GM23338 (cell line): ENCODE measurements at regions not wholly inside any gene's neighbourhood (a gene's known extent, or its start where the extent isn't known, plus 50 kb on each side); places are given as distances from the start of the nearest gene placed in this dataset.

ENCODE experiments used
- ATAC-seq: fragments of 200-7000 bp; cut with Tn5 transposase; 3 replicates; pipeline ENCODE4 v1.9.1; 2020
- DNase-seq: peaks from one replicate; pipeline ENCODE4 v3.0.0-alpha.2; 2015; ENCODE audit warnings: low spot score
- H2AFZ ChIP-seq: fragments of 200-600 bp; sonication (generic); 2 replicates; pipeline ENCODE4 v1.8.0; 2016; ENCODE audit warnings: antibody characterized with exemption, mild to moderate bottlenecking, moderate library complexity
- H3F3A ChIP-seq: fragments of 200-600 bp; sonication (generic); replicated peaks from 2 replicates; pipeline ENCODE4 v1.8.0; 2017; ENCODE audit warnings: antibody characterized with exemption, mixed run types, low read depth
- H3K27ac ChIP-seq: fragments of 200-600 bp; sonication (generic); 2 replicates; pipeline ENCODE4 v1.6.1; 2016; ENCODE audit warnings: low read depth
- H3K27me3 ChIP-seq: fragments of 200-600 bp; sonication (generic); 2 replicates; pipeline ENCODE4 v1.8.0; 2016; ENCODE audit warnings: mild to moderate bottlenecking, mixed run types, moderate library complexity; ENCODE audit not compliant: insufficient read depth
- H3K36me3 ChIP-seq: fragments of 200-600 bp; sonication (generic); 2 replicates; pipeline ENCODE4 v1.8.0; 2016; ENCODE audit warnings: mild to moderate bottlenecking; ENCODE audit not compliant: insufficient read depth
- H3K4me1 ChIP-seq: fragments of 200-600 bp; sonication (generic); 2 replicates; pipeline ENCODE4 v1.8.0; 2016; ENCODE audit warnings: mild to moderate bottlenecking, moderate library complexity; ENCODE audit not compliant: insufficient read depth
- H3K4me2 ChIP-seq: fragments of 200-600 bp; sonication (generic); 2 replicates; pipeline ENCODE4 v1.7.1; 2017; ENCODE audit warnings: mixed run types
- H3K4me3 ChIP-seq: fragments of 200-600 bp; sonication (generic); 2 replicates; pipeline ENCODE4 v1.6.1; 2016; ENCODE audit warnings: mixed run types
- H3K79me2 ChIP-seq: fragments of 200-600 bp; sonication (generic); replicated peaks from 2 replicates; pipeline ENCODE4 v1.8.0; 2017; ENCODE audit warnings: mild to moderate bottlenecking; ENCODE audit not compliant: insufficient read depth
- H3K9me2 ChIP-seq: fragments of 200-600 bp; sonication (generic); 2 replicates; pipeline ENCODE4 v1.8.0; 2017; ENCODE audit not compliant: insufficient read depth
- H4K20me1 ChIP-seq: fragments of 200-600 bp; sonication (generic); replicated peaks from 2 replicates; pipeline ENCODE4 v1.8.0; 2017; ENCODE audit warnings: mild to moderate bottlenecking; ENCODE audit not compliant: insufficient read depth
- H3K27ac Mint-ChIP-seq: 2 replicates; pipeline ENCODE4 v1.8.0; 2020; ENCODE audit warnings: inconsistent platforms, mild to moderate bottlenecking, moderate library complexity, mixed read lengths
- H3K27me3 Mint-ChIP-seq: 3 replicates; pipeline ENCODE4 v1.8.0; 2022; ENCODE audit warnings: low read depth, mild to moderate bottlenecking, moderate library complexity, mixed read lengths, inconsistent platforms; ENCODE audit not compliant: insufficient read depth, poor library complexity
- H3K36me3 Mint-ChIP-seq: 3 replicates; pipeline ENCODE4 v1.8.0; 2021; ENCODE audit warnings: low read depth, mild to moderate bottlenecking, inconsistent platforms, moderate library complexity, mixed read lengths
- H3K4me1 Mint-ChIP-seq: 3 replicates; pipeline ENCODE4 v1.8.0; 2020; ENCODE audit warnings: mild to moderate bottlenecking, inconsistent platforms, mixed read lengths
- H3K4me3 Mint-ChIP-seq: 3 replicates; pipeline ENCODE4 v1.8.0; 2021; ENCODE audit warnings: moderate library complexity, mild to moderate bottlenecking, inconsistent platforms, mixed read lengths
- H3K9me3 Mint-ChIP-seq: 3 replicates; pipeline ENCODE4 v1.8.0; 2020; ENCODE audit warnings: moderate library complexity, mild to moderate bottlenecking, inconsistent platforms, mixed read lengths
- CREB1 ChIP-seq: fragments of 250-450 bp; sonication (Bioruptor Pico); IDR thresholded peaks from 2 replicates; pipeline ENCODE4 v1.5.0; 2020; ENCODE audit warnings: low read depth, mild to moderate bottlenecking, moderate library complexity
- ETS1 ChIP-seq: IDR thresholded peaks from 2 replicates; pipeline ENCODE4 v1.6.1; 2016; ENCODE audit warnings: antibody characterized with exemption
- EZH2 ChIP-seq: fragments of 200-600 bp; sonication (generic); IDR thresholded peaks from one replicate; pipeline ENCODE4 v1.8.0; 2017; ENCODE audit warnings: antibody characterized with exemption, mild to moderate bottlenecking, low read depth; ENCODE audit not compliant: unreplicated experiment
- EZH2phosphoT487 ChIP-seq: fragments of 200-600 bp; sonication (generic); IDR thresholded peaks from one replicate; pipeline ENCODE4 v1.8.1; 2018; ENCODE audit warnings: antibody characterized with exemption; ENCODE audit not compliant: unreplicated experiment
- JUNB ChIP-seq: IDR thresholded peaks from one replicate; pipeline ENCODE4 v1.6.1; 2016; ENCODE audit warnings: antibody characterized with exemption; ENCODE audit not compliant: unreplicated experiment
- NANOG ChIP-seq: IDR thresholded peaks from 2 replicates; pipeline ENCODE4 v1.6.1; 2016; ENCODE audit warnings: antibody characterized with exemption, borderline replicate concordance
- POLR2AphosphoS5 ChIP-seq: IDR thresholded peaks from 2 replicates; pipeline ENCODE4 v1.6.1; 2016; ENCODE audit warnings: antibody characterized with exemption, low read depth
- REST ChIP-seq: IDR thresholded peaks from one replicate; pipeline ENCODE4 v1.6.1; 2018; ENCODE audit warnings: antibody characterized with exemption; ENCODE audit not compliant: unreplicated experiment
- STAT1 ChIP-seq: IDR thresholded peaks from one replicate; pipeline ENCODE4 v1.6.1; 2016; ENCODE audit warnings: antibody characterized with exemption; ENCODE audit not compliant: unreplicated experiment
- ZNF114 ChIP-seq: fragments of 250-450 bp; sonication (Bioruptor Pico); IDR thresholded peaks from 2 replicates; pipeline ENCODE4 v1.5.0; 2020; ENCODE audit warnings: mild to moderate bottlenecking, moderate library complexity
- ZNF331 ChIP-seq: fragments of 250-450 bp; sonication (Bioruptor Pico); IDR thresholded peaks from 2 replicates; pipeline ENCODE4 v1.5.0; 2020; ENCODE audit warnings: low read depth, mild to moderate bottlenecking, moderate library complexity
- ZNF462 ChIP-seq: fragments of 250-450 bp; sonication (Bioruptor Pico); IDR thresholded peaks from 2 replicates; pipeline ENCODE4 v1.5.0; 2020; ENCODE audit warnings: mild to moderate bottlenecking, moderate library complexity
- TF ChIP-seq, protein P1 (sequence below), 2 experiments: fragments of 200-600 bp in 1 of 2; sonication (generic) in 1 of 2; conservative IDR thresholded peaks; 2 replicates each; pipeline versions ENCODE4 v1.5.1 to v1.6.1; 2016 to 2017; ENCODE audit warnings: antibody characterized with exemption in 2 of 2, low read depth in 2 of 2, mild to moderate bottlenecking in 2 of 2, moderate library complexity in 1 of 2

GRCh38 chr5:104650313-104651055 lies 1087.9 kb upstream of the NUDT12 start:
- Mint-ChIP-seq H3K36me3 (no peaks in the 10 kb centered on the region), H3K27me3 (peaks cover 26% of the 10 kb centered on the region), H3K4me3 (peak overlapping the region; percentile 7; the same call in 1 of the 3 replicates), H3K27ac (no peak overlapping the region), H3K9me3 (no peaks in the 10 kb centered on the region), H3K4me1 (peaks cover 35% of the 10 kb centered on the region)
- no peaks in the 10 kb centered on the region for H3K79me2 ChIP-seq
- ATAC-seq, result peak; percentile 89
- DNase-seq, result peak; percentile 67
- no peak overlapping the region for H3K27ac ChIP-seq
- H3K4me2 ChIP-seq, result peak overlapping the region; percentile 59; the same call in 1 of the 2 replicates
- H3K4me1 ChIP-seq, result peaks cover 12% of the 10 kb centered on the region
- H3F3A ChIP-seq, result no peaks in the 10 kb centered on the region
- no peaks in the 10 kb centered on the region for H3K36me3 ChIP-seq
- peak overlapping the region; percentile 25 for H3K4me3 ChIP-seq
- H3K27me3 ChIP-seq, result peaks cover 76% of the 10 kb centered on the region
- no peaks in the 10 kb centered on the region; the same call in 1 of the 2 replicates for H4K20me1 ChIP-seq
- peak; percentile 75 for TF ChIP-seq NANOG
- TF ChIP-seq ETS1, result no peak
- no peak for TF ChIP-seq ZNF114 (CRISPR knock-in tag)
- no peak for TF ChIP-seq REST
- no peak for TF ChIP-seq EZH2phosphoT487
- TF ChIP-seq EZH2, result no peak
- TF ChIP-seq ZNF331 (CRISPR knock-in tag), result no peak
- no peak for TF ChIP-seq ZNF462 (CRISPR knock-in tag)
- TF ChIP-seq JUNB, result no peak
- peak; percentile 60 for TF ChIP-seq POLR2AphosphoS5
- no peak for TF ChIP-seq CREB1 (CRISPR knock-in tag)
- TF ChIP-seq, protein P1, sequence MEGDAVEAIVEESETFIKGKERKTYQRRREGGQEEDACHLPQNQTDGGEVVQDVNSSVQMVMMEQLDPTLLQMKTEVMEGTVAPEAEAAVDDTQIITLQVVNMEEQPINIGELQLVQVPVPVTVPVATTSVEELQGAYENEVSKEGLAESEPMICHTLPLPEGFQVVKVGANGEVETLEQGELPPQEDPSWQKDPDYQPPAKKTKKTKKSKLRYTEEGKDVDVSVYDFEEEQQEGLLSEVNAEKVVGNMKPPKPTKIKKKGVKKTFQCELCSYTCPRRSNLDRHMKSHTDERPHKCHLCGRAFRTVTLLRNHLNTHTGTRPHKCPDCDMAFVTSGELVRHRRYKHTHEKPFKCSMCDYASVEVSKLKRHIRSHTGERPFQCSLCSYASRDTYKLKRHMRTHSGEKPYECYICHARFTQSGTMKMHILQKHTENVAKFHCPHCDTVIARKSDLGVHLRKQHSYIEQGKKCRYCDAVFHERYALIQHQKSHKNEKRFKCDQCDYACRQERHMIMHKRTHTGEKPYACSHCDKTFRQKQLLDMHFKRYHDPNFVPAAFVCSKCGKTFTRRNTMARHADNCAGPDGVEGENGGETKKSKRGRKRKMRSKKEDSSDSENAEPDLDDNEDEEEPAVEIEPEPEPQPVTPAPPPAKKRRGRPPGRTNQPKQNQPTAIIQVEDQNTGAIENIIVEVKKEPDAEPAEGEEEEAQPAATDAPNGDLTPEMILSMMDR (conservative IDR thresholded peaks at IDR 0.05; ENCODE audit: low read depth in 2 of 2), result no peak
- TF ChIP-seq STAT1, result no peak
- no peaks in the 10 kb centered on the region for H3K9me2 ChIP-seq
- no peak overlapping the region for H2AFZ ChIP-seq
